ENCODE measurements at regions not wholly inside any gene's neighbourhood (a gene's known extent, or its start where the extent isn't known, plus 50 kb on each side); places are given as distances from the start of the nearest gene placed in this dataset.

DNA sequence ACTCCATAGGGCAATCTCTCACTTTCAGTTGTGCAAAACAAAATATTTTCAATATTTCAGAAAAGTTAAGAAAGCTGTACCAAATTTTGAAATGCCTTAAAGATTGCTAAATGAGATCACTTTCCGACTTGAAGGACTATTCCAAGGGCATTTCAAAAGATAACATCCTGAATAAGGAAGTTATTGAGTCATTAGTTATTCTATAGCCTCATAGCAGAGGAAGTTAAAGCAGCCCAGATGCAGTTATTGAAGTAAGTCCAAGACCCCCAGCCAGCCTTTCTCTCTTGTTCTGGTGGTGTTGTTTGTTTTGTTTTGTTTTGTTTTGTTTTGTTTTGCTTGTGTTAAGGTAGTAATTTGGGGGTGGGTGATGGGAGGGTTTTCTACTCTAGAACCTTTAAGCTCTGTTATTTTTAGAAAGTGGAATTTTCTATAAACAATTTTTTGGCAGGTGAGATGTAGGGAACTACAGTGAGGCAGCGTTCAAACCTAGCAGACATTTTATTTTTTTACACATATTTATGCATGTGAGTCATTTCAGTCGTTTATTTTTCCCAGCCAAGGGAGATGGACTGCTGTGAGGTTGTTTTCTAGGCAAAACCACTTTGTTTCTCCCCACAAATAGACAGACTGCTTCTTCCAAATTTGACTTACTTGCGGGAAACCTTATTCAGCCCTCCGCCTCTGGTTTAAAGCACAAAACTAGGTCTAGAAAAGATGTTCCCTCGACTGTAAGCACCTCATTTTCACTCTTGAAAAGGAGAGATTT lies 216.3 kb upstream of the ARPP21 start:
- no peak for DNase-seq (ENCODE audit: low read depth)
- POLR2A ChIA-PET = no interaction called here
- Histone ChIP-seq H3K27me3 (ENCODE audit: control insufficient read depth, insufficient read depth, low read length) (no peaks in the 10 kb centered on the region), H3K36me3 (ENCODE audit: control insufficient read depth, insufficient read depth, low read length) (no peaks in the 10 kb centered on the region), H3K4me3 (ENCODE audit: low read depth, low read length) (no peak overlapping the region)
- CTCF ChIA-PET = no interaction called here
- TF ChIP-seq, protein P1, sequence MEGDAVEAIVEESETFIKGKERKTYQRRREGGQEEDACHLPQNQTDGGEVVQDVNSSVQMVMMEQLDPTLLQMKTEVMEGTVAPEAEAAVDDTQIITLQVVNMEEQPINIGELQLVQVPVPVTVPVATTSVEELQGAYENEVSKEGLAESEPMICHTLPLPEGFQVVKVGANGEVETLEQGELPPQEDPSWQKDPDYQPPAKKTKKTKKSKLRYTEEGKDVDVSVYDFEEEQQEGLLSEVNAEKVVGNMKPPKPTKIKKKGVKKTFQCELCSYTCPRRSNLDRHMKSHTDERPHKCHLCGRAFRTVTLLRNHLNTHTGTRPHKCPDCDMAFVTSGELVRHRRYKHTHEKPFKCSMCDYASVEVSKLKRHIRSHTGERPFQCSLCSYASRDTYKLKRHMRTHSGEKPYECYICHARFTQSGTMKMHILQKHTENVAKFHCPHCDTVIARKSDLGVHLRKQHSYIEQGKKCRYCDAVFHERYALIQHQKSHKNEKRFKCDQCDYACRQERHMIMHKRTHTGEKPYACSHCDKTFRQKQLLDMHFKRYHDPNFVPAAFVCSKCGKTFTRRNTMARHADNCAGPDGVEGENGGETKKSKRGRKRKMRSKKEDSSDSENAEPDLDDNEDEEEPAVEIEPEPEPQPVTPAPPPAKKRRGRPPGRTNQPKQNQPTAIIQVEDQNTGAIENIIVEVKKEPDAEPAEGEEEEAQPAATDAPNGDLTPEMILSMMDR (IDR thresholded peaks at IDR 0.05; ENCODE audit: insufficient read depth, low read depth, low read length) = no peak

DNA sequence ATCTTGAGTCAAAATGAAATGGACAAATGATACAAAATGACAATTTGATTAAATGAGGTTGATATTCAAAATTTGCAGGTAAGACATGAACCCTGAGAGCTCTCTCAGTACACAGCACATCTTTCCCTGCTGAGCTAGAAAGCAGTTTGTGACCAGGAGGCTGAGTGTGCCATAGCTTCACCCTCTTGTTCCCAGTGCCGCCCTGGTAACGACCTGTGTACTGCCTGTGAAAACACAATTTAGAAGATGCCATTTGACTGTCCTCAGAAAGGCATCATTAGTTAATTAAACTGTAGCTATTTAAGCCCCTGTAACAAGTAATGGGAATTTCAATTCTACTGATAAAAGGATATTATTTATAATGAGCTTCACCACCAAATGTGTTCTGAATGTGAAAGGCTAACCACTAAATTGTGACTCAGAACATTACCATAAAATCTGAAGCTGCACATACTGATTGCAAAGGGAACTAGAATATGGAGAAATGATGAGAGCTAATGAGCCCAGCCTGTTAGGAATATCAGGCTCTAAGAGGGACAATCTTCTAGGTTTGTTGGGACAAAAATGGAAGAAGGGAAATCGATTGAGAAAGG lies 212.9 kb upstream of the ARPP21 start:
- Histone ChIP-seq H3K27me3 (ENCODE audit: control insufficient read depth, insufficient read depth, low read length) (no peaks in the 10 kb centered on the region), H3K36me3 (ENCODE audit: control insufficient read depth, insufficient read depth, low read length) (no peaks in the 10 kb centered on the region), H3K4me3 (ENCODE audit: low read depth, low read length) (no peak overlapping the region)
- ChIA-PET CTCF (interaction anchor here (0.6 kb wide), 1 partner anchor 41 kb away, joined by 3 read pairs; no protein-coding TSS in a partner anchor), POLR2A (no interaction called here)
- DNase-seq (ENCODE audit: low read depth) = no peak
- TF ChIP-seq, protein P1 (IDR thresholded peaks at IDR 0.05; ENCODE audit: insufficient read depth, low read depth, low read length) = no peak

DNA sequence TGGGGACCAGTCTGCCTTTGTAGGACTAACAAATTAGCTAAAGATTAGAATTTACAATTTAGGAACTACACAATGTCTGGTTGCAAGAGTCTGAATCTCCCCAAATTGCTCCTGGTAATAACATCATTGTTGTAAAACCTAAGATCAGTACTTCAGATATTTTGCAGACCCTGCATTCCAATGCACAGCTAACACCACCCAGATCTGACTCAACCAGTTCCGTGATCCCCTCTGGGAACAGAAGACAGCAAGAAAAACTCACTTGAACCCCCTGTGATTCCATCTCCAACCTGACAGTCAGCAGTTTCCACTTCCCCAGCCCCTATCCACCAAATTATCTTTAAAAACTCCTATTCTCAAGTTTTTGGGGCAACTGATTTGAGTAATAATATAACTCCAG lies 201.9 kb upstream of the ARPP21 start:
- ChIA-PET CTCF (no interaction called here), POLR2A (no interaction called here)
- Histone ChIP-seq H3K27me3 (ENCODE audit: control insufficient read depth, insufficient read depth, low read length) (no peaks in the 10 kb centered on the region), H3K36me3 (ENCODE audit: control insufficient read depth, insufficient read depth, low read length) (no peaks in the 10 kb centered on the region), H3K4me3 (ENCODE audit: low read depth, low read length) (no peak overlapping the region)
- TF ChIP-seq, protein P1 (IDR thresholded peaks at IDR 0.05; ENCODE audit: insufficient read depth, low read depth, low read length) = no peak
- no peak for DNase-seq (ENCODE audit: low read depth)

DNA sequence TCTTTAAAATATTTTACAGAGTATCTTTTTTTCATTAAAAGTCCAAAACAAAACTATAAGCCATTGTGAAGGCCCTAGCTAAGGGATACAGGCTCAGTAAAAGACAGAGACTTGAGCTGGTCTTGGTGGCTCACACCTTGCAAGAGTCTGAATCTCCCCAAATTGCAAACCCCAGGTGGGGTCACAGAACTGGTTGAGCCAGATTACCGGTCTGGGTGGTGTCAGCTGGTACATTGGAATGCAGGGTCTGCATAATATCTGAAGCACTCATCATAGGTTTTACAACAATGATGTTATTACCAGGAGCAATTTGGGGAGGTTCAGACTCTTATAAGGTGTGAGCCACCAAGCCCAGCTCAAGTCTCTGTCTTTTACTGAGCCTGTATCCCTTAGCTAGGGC lies 201.2 kb upstream of the ARPP21 start:
- POLR2A ChIA-PET = no interaction called here
- TF ChIP-seq, protein P1 (IDR thresholded peaks at IDR 0.05; ENCODE audit: insufficient read depth, low read depth, low read length) = no peak
- Histone ChIP-seq H3K4me3 (ENCODE audit: low read depth, low read length) (no peak overlapping the region), H3K36me3 (ENCODE audit: control insufficient read depth, insufficient read depth, low read length) (no peaks in the 10 kb centered on the region), H3K27me3 (ENCODE audit: control insufficient read depth, insufficient read depth, low read length) (no peaks in the 10 kb centered on the region)
- CTCF ChIA-PET = no interaction called here
- no peak for DNase-seq (ENCODE audit: low read depth)

DNA sequence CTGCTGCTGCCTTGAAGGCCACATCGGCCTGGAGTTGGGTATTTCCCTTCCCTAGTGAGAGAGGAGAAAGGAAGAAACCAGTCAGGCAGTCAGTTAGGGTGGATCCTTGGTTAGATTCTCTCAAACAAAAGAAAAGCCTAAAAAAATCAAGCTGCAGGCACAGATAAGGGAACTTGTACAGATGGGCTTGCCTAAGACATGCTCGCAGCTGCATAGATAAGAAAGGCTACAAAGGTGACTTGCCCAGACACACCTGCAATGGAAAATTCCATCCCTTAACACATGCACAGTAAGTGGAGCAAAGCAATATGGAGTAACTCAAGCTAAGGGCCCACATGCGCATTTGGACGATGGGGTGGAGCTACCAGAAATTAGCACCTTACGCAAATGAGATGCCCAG lies 199.7 kb upstream of the ARPP21 start:
- CTCF ChIA-PET = no interaction called here
- DNase-seq (ENCODE audit: low read depth) = no peak
- POLR2A ChIA-PET = no interaction called here
- Histone ChIP-seq H3K36me3 (ENCODE audit: control insufficient read depth, insufficient read depth, low read length) (no peaks in the 10 kb centered on the region), H3K27me3 (ENCODE audit: control insufficient read depth, insufficient read depth, low read length) (no peaks in the 10 kb centered on the region), H3K4me3 (ENCODE audit: low read depth, low read length) (no peak overlapping the region)
- TF ChIP-seq, protein P1 (IDR thresholded peaks at IDR 0.05; ENCODE audit: insufficient read depth, low read depth, low read length) = no peak

Data from BJ (cell line).